ENCODE measurements at regions not wholly inside any gene's neighbourhood (a gene's known extent, or its start where the extent isn't known, plus 50 kb on each side); places are given as distances from the start of the nearest gene placed in this dataset.
"Not testable (repeated sequence)": the region's sequence is repeated elsewhere in the genome, so short reads cannot be mapped to it uniquely, and the experiment has no call there.

DNA sequence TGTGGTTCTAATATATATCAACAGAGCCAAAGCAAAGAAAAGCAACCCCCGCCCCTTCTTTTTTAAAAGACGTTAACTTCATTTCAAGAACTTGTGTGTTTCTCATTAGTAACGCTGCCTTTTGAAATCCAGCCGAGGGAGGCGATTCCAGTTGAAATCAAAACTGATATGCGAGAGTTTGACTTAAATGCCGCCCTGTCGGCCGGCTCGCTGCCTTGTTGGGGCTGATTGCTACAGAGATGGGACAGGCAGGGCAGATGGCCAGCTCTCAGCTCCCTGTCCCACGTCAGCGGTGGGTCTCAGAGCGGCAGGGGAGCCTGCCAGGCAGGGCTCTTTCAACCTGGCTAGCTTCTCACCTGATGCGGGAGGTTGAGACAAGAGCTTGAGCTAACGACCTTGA is 51.9 kb upstream of the ALX4 start:
- DNase-seq = no peak

DNA sequence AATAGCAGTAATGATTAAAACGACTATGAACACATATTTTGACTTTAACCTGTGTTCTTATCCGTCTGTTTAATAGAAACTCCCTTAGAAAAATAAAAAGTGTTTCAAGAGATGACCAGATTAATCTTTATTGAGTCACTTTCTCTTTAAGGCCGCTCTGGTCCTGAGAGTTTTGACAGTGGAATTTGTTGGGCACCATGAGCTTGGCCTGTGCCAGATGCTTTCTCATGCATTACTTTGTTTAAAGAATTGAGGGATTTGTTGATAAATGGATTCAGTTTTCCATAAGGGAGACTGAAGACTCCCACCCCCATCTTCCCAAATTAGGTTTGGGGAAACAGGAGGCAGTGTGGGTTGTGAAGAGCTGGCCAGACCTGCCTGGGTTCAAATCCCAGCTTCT is 53.2 kb upstream of the ALX4 start:
- DNase-seq = no peak

DNA sequence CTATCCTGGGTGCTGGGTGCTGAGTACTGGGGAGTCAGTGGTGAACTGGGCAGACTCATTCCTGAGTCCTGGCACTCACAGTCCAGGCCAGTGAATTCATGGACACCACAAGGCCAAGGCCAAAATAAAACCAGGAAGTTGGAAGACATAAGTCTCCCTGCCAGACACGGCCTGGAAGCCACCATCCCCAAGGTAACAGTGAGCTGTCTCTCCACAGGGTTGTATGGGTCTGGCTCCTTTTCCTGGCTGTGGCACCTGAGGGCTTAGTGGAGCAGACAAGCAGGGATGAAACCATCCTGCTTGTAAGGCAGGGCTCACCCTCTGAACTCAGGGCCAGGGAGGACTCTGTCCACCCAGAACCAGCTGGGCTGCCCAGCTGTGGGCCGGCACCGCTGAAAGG is 54.7 kb upstream of the ALX4 start:
- no peak for DNase-seq

DNA sequence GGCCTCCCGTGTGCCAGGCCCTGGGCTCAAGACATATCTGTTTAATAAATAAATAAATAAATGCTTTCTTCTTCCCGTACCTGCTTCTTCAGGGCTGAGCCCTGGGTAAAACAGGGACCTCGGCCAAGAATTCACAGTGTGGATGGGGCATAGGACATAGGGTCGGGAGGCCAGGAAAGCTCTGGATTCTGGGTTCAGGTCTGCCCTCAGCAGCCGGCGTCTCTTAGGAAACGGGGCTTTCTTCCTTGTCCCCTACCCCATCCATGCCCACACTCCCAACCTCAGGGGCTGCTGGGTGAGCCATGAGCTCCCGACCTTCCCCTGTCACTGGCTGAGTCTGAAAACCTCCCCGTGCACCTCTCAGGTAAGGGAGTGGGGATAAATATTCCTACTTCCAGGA is 55.7 kb upstream of the ALX4 start:
- DNase-seq = no peak

DNA sequence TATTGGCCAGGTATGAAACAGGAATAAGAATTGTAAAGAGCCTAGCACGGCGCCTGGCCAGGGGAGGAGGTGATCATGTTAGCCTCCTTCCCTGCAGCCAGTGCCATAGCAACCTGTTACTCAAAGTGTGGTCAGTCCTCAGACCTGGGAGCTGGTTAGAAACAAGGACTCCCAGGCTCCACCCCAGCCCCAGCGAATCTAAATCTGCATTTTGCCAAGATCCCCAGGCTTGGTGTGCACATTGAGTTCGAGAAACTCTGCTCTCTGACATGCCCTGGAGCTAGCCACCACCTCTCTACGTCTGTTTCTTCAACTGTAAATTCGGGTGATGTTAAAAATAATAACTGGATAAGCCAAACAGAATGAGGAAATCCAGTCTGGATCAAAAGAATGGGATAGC is 56.1 kb upstream of the ALX4 start:
- no peak for DNase-seq

DNA sequence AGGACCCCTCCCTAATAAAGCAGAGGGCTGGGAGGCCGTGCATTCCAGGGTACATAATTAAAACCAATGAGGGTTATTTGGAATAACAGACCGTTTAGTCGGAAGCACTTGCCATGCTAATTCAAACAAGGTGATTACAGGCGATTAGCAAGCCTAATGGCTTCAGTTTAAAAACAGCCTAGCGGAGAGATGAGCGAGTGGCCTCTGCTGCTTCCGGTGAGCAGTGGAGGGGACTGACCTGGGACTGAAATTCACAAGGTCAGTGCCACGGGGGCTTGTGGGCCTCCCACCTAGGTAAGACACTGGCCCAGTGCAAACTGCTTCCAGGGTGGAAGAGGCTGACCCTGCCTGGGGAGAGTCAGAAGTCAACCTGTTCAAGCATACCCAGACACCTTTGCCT is 56.8 kb upstream of the ALX4 start:
- DNase-seq = no peak

DNA sequence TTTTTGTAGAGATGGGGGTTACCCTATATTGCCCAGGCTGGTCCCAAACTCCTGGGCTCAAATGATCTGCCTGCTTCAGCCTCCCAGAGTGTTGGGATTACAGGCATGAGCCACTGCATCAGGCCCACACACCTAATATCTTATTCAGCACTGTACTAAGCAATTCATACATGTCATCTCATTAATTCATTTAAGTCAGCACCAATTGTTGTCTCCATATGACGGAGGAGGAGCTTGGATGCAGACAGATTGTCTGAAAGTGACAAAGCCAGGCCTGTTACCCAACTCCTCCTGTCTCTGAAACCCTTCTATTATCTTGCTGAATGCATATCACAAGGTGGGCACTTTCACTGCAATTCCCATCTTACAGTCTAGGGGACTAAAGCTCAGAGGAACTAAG is 57.5 kb upstream of the ALX4 start:
- DNase-seq = no peak

DNA sequence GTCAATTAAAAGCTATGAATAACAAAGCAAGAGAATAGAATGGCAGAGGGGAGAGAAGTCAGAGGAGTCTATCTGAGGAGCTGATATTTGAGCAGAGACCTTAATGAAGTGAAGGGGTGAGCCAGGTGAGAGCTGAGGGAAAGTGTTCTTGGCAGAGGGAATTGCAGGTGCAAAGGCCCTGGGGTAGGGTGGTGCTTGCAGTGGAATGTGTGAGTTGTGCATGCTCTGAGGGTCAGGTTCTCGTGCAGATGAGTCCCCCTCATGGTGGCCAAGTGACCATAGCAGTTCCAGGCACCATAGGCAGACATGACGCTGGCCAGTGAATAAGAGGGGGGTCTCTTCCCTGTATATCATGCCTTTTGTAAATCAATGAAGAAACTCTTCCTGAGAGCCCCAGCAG is 58.9 kb upstream of the ALX4 start:
- DNase-seq = no peak

DNA sequence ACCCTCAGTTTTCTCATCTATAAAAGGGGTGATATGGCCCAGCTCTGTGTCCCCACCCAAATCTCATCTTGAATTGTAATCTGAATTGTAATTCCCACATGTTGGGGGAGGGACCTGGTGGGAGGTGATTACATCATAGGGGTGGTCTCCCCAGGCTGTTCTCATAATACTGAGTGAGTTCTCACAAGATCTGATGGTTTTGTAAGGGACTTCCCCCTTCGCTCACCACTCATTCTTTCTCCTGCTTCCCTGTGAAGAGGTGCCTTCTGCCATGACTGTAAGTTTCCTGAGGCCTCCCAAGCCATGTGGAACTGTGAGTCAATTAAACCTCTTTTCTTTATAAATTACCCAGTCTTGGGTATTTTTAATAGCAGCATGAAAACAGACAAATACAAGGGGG is 61.1 kb upstream of the ALX4 start:
- DNase-seq = not testable (repeated sequence)

DNA sequence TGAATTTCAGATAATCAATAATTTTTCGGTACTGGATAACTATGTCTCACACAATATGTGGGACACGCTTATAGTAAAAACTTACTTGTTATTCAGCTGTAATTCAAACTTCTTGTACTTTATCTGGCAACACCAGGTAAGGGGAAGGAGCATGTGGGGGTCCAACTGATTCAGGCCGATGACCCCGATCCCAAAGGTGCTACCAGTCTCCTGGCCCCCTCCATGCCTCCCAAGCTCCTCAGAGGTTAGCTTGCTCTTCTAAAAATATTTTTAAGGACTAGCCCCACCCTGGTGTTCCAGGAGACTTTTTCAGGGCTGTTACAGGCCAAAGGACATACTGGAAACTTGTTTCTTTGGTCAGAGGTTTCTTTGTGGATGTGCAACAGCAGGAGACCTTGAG is 61.8 kb upstream of the ALX4 start:
- no peak for DNase-seq

DNA sequence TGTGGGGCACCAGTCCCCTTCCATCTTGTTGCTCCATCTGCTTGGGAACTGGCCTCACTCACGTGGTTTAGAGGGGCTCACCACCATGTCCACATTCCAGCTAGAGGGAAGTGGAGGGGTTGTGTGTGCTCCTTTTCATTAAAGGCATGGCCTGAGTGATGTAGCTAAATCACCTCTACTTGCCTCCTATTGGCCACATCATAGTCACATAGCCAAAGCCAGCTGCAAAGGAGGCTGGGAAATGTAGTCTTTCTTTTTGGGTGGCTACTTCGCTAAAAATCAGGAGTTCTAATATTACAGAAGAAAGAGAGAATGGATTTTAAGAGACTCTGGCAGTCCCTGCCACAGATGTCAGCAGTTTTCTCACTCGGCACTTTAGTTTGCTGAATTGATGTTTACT is 63.0 kb upstream of the ALX4 start:
- DNase-seq = no peak

DNA sequence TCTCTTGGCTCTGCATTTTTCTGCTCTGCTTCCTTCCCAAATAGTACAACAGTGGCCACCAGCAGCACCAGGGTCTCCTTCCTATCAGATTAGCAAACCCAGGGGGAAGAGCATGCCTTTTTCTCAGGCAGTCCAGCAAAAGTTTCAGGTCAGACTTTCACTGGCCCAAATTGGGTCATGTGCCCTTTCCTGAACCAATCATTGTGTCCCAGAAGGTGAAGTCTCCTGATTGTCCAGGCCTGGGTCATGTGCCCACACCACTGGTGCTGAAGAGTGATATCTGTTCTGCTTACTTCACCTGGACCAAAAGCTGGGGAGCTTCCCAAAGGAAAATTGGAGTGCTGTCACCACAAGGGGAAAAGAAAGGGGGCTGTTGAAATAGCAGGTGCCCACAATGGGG is 64.1 kb upstream of the ALX4 start:
- DNase-seq = no peak

DNA sequence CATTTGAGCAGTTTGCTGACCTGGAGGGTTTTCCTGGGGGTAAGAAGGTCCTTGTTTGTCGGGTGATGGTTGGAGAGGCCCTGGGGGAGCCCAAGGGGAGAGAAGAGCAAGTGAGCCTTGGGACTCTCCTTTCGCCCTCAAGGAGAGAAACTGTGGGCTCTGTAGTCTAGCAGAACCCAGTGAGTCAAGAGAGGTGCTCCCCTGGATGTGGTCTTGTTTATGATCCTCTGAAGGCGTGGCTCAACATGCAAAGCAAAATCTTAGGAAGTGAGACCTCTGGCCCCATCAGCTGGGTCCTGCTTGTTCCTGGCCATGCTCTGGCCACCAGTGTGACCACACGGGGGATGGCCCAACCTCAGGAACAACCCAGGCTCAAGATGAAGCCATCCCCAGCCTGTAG is 66.5 kb upstream of the ALX4 start:
- DNase-seq = no peak

DNA sequence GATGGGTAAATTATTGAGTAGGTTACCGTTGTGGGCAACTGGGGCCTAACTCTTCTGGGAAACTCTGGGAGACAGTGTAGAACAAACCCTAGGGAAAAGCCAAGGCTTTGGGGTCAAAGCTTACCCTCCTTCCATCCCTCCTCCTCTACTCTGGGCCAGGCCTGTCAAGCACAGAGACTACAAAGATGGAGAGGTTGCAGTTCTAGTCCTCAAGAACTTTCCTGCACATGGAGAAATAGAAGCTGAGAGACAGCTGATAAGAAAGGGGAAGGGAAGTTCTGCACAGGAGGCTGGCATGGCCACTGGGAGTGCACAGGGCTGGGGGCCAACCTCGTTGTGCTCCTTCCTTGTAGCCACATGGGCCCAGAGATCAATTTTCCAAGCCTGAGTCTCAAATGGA is 67.2 kb upstream of the ALX4 start:
- DNase-seq = no peak

DNA sequence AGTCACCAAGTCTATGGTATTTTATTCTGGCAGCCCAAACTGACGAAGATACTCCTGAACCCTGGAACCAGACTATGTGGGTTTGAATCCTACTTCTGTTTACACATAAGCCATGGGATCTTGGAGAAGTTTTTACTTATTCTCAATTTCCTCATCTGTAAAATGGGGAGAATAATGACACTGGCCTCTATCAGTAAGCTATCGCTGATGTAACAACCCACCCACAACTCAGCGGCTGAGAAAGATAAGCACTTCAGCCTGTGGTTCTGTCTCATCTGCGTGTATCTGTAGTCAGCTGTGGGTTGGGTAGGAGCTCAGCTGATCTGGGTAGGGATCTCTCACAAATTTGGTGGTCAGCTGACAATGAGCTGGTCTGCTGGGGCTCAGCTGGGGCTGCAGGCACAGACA is 68.0 kb upstream of the ALX4 start:
- DNase-seq = no peak

DNA sequence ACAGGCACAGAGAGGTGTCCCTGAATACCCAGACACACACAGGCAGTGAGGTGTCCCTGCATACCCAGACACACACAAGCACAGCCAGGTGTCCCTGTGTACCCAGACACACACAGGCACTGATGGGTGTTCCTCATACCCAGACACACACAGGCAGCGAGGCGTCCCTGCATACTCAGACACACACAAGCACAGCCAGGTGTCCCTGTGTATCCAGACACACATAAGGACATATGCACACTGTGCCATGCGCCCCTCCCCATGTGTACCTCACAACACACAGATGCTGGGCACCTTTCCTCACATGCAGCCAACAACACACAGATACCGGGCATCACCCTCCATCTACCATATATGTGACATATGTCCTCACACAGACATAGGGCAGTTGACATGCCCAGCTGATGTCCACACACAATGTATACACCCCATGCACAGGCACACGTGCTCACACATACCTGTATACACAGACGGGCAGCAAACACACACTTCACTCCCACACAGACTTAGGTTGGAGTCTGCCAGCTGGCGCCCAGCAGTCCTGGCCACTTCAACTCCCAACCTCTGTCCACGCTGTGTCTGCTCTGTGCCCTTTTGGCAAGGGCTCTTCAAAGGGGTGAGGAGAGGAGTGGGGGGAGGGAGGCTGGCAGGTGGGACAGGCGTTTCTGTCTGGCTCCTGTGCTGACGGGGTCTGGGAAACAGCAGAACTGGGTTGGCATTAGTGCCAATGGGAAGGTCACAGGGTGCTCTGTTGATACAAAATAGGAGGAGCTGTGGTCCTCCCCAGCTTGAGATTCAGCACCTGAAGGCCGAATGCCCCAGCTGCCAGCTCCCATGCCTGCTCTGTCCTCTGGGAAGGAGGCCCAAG is 69.4 kb upstream of the ALX4 start:
- DNase-seq = peak; percentile 63

DNA sequence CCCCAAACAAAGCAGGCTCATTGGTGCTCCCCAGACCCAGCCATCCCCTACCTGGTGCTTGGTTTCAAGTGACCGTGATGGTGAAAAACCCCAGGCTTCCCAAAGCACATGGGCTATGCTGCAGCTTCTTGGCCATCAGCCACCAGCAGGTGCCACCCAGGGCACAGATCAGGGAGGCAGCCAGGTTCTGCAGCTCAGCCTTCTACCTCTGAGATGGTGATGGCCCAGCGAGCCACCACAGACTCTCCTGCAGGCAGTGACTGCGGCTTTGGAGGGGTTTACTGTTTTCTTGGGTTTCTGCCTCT is 70.0 kb upstream of the ALX4 start:
- peak; percentile 38 for DNase-seq

DNA sequence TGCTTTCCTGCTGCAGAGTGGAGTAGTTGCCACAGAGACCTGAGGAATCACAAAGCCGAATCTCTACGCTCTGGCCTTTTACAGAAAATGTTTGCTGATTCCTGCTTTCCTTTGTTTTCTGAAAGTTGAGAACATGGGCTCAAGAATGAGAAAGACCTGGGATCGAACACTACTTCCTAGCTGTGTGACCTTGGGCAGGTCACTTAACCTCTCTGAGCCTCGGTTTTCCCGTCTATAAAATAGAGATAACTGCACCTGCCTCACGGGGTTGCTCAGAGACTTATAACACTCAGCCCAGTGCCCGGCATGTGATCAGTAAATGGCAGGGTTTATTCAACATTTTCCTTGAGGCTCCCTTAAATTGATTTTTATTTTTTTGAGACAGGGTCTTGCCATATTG is 70.9 kb upstream of the ALX4 start:
- DNase-seq = no peak

DNA sequence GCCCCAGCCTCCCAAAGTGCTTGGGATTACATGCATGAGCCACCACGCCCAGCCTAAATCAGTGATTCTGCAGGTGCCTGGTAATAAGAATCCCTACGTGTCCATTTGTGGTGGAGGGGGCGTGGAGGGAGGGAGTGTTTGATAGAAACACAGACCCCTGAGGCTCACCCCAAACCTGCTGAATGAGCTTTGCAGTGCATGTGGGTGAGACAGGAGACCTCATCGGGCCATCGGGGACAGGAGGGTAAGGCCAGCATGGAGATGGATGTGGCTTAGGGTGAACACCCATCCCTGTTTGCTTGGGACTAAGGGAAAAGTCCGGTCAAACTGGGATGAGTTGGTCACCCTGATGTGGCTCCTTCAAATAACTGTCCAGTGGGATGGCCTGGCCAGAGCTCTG is 71.3 kb upstream of the ALX4 start:
- no peak for DNase-seq

DNA sequence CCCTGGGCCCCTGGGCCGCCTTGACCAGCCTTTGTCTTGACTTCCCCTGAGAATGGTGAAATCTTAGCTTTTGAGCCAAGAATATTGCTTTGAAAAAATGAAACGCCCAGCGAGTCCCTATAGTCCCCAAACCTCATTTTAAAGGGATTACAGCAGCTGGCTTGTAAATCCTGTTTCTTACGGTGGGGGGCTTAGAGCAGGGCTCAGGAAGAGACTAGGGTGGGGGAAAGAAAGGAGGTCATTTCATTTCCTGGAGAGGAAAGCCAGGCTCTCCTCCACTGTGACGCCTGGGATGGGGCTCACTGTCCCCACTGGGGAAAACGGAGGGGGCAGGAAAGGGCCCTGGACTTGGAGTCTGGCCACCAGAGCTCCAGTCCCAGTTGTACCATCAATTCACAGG is 72.2 kb upstream of the ALX4 start:
- DNase-seq = no peak

DNA sequence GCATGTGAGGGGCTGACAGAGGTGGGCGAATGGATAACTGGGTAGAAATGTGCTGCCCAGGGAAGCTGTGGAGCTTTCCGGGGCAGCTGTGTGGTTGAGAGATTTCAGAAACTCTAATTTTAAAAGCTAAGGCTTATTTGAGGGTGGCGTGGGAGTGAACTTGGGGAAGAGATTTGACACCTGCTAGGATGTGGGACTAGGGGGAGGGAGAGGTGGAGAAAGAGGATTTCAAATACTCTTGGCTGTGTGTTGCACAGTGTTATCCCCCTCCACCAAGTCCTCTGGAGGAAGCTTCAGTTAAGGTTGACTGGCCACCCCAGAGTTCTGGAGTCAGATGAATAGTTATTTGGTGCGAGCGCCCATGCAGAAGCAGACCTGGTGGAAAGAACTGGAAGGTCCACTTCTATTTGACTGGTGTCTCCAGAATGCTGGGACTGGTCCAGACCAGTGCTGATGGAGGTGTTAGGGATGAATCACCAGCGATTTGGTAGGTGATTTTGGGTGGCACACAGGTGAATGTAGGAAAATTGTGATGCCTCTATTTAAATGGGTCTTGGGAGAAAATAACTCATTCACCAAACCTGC is 72.8 kb upstream of the ALX4 start:
- DNase-seq = no peak

DNA sequence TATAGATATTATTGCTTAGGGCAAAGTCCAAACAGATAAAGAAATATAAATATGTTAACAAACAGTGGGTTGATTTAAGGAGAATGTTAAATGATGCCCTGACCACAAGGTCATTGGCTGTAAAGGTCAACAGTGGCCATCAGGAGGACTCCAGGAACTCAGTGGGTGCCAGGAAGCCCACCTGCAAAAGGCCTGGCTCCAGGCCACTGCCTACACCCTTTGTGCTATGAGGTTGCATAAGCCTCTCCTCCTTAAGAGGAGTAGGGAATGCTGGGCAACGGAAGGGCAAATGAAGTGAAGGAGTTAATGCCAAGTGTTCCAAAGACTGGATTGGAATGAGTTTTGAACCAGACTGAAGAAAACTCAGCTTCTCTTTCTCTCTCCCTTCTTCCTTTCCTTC is 73.3 kb upstream of the ALX4 start:
- DNase-seq = no peak

DNA sequence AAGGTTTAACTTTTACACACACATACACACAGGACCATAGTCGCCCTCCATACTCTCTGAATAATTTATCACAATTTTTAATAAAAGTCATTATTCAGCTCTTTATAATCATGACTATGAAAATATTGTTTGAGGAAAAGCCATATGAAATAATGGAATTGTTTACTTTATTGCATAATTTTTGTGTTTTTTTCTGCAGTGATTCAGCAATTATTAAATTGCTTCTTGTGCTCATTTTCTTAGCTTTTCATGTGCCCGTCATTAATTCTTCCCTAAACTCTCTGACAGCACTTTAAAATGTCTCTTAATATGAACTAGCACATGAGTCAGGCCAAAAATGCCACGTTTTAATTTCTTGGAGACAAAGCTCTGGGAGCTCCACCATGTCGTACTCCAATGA is 77.5 kb upstream of the ALX4 start:
- no peak for DNase-seq

DNA sequence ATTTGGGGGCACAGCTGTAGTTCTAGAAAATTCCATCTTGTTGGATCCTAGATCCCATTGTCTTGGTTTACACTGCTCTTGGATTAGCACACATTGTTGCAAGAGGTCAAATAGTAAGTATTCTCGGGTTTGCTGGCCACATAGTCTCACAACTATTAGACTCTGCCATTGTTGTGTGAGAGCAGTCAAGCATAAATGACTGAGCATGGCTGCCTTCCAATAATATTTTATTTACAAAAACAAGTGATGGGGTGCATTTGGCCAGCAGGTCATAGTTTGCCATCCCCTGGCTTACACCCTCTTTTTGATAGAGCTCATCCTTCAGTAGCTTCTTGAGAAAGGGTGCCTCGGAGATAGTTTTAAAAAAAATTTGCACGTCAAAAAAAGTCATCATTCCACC is 77.9 kb upstream of the ALX4 start:
- DNase-seq = no peak
